ENCODE measurements at regions not wholly inside any gene's neighbourhood (a gene's known extent, or its start where the extent isn't known, plus 50 kb on each side); places are given as distances from the start of the nearest gene placed in this dataset.

GRCh38 chr2:12032975-12033374, 286.5 kb downstream of the LPIN1 start:
- no peak for FAIRE-seq

DNA sequence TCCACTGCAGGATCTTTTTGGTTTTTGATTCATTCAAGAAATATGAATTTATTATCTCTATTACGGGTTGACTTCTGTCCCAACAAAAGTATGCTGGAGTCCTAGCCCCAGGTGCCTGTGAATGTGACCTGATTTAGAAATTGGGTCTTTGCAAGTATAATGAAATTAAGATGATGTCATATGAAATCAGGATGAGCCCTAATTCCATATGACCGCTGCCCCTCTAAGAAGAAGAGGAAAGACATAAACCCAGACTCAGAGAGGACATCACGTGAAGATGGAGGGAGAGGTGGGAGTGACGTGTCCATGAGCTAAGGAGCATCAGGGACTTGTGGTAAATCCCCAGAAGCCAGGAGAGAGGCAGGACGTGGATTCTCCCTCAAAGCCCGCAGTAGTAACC, 287.1 kb downstream of the LPIN1 start:
- FAIRE-seq = no peak

GRCh38 chr2:12034382-12034781, 287.9 kb downstream of the LPIN1 start:
- FAIRE-seq = no peak

DNA sequence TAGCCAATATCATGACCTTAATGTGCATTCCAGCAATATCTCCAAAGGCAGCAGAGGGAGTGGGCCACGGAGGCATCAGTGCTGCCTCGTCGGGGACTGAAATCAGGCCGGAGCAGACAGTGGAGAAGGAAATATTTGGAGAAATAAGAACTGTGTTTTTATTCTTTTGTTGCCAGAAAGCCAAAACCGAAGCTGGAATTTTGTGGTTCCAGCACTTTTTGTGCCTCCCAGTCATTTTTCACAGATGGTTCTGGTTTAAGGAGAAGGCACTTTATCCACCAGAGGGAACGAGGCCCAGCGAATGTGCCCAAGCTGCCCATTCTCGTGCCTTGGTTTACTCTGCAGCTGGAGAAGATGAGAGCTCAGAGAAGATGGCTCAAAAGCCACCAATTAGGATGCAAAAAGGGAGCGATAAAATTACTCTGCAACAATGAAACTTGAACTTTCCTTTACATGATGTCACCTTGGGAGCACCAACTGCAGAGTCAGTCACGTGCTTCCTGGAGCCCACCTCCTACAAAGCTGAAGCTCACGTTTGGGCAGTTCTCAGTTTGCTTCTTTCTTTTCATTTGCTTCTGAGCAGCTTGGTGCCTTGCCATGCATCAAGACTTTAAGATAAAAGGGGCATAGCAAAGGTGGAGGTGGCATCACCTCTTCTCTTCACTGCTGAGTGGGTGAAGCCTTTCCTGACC, 288.7 kb downstream of the LPIN1 start:
- no peak for FAIRE-seq

DNA sequence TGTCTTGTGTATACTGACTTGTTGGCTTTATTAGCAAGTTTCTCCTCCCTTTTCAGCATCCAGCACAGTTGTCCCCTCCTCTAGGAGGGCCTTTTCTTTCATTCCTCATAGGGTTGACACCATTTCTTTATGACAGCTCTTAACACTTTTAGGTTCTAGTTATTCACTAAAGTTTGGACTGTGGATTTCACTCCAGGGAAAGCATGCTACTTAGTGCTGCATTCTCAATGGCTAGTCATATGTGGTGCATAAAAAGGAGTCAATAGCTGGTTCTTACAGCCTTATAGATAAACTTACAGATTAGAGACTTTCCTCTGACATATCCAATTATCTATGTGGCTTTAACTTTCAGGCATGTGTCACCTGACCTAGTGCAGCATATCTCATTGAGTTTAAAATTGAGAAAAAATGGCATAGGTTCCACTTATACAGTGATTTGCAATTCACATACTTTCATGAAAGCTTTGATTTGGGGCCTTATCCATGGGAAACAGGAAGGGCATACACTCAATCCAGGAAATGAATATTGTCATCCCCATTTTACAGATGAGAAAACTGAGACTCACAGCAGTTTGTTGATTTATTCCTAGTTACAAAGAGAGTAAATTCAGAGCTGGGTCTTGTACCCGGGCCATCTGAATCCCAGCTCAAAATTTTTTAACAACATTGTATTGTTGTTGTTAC, 289.7 kb downstream of the LPIN1 start:
- FAIRE-seq = no peak

GRCh38 chr2:12036640-12036983, 290.2 kb downstream of the LPIN1 start:
- no peak for FAIRE-seq

DNA sequence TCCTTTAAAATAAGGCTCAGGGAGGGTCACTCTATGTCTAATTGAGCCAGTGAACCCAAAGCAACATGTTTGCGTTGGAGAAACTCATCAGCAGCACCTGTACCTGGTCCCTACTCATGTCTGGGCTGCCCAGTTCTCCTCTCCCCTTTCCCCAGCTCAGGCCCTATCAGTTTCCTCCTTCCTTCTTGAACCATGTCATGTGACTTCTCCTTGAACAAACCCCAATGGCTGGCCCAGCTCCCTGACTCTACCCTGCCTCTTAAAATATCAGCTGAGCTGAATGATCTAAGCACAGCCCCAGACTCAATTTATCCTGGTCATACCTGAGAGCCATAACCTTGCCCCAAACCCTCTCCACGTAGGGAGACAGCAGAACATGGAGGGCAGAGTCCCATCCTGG, 290.9 kb downstream of the LPIN1 start:
- no peak for FAIRE-seq

- FAIRE-seq = no peak
Measured at GRCh38 chr2:12041236-12041635, 294.8 kb downstream of the LPIN1 start.

- no peak for FAIRE-seq
Measured at GRCh38 chr2:12043131-12043530, 296.7 kb downstream of the LPIN1 start.

DNA sequence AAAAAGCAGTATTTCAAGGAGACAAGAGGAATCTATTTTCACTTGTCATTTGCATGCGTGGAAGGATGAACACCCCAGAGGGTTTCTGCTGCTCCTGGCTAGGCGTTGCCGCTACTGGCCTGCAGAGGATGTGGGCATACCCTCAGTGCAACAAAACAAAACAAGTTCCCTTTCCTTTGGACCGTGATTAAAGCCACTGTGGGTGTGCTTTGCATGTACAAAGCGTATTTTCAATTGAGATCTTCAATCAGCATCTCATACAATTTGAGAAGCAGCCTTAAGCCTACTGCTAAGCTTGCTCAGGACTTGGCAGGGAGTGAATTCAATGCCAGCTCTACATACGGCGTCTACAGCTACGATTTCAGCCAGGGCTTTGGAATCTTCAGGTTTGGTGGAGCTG, 298.4 kb downstream of the LPIN1 start:
- no peak for FAIRE-seq

DNA sequence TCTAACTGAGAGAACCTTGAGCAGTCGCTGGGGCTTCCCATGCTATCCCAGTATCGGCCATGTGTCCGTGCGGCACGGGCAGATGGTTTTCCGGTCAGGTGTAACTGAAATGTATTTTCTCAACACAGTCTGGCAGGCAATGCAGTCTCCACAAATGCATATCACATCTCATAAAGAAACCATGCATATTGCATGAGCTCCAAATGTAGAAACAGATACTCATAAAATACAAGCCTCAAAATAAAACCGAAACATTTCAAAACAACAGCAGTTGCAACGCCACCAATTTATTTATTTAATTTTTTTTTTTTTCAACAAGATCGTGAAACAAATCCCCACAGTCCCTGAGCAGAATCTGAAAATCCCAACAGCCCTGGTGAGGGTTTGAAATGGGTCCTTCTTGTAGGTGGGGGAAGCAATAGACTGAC, 299.4 kb downstream of the LPIN1 start:
- no peak for FAIRE-seq

GRCh38 chr2:12046641-12047040, 300.2 kb downstream of the LPIN1 start:
- FAIRE-seq = no peak

- FAIRE-seq = no peak
Measured at GRCh38 chr2:12047761-12048160, 301.3 kb downstream of the LPIN1 start.

DNA sequence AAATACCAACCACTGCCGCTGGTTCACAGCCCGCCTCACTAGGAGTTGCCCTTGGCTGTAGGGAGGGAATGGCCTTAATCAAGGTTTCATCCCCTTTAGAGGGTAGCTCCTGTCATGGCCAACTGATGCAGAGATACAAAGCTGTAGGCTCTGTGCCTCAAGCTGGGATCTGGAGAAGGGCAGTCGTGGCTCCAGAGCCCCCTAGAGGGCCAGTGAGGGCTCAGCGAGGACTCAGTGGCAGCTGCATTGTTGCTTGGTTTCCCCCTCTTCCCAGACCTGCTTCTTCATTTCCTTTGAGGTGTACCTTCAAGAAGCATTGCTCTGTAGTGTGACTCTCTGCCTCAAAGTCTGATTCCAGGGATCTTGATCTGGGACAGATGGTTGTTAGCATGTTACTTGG, 302.1 kb downstream of the LPIN1 start:
- no peak for FAIRE-seq

GRCh38 chr2:12050396-12050795, 304.0 kb downstream of the LPIN1 start:
- no peak for FAIRE-seq

GRCh38 chr2:12051831-12052230, 305.4 kb downstream of the LPIN1 start:
- no peak for FAIRE-seq

GRCh38 chr2:12052796-12053195, 306.4 kb downstream of the LPIN1 start:
- no peak for FAIRE-seq

GRCh38 chr2:12054956-12055618, 308.7 kb downstream of the LPIN1 start:
- no peak for FAIRE-seq

- FAIRE-seq = no peak
Measured at GRCh38 chr2:12057436-12058166, 311.2 kb downstream of the LPIN1 start.

GRCh38 chr2:12059616-12060441, 313.4 kb downstream of the LPIN1 start:
- no peak for FAIRE-seq

DNA sequence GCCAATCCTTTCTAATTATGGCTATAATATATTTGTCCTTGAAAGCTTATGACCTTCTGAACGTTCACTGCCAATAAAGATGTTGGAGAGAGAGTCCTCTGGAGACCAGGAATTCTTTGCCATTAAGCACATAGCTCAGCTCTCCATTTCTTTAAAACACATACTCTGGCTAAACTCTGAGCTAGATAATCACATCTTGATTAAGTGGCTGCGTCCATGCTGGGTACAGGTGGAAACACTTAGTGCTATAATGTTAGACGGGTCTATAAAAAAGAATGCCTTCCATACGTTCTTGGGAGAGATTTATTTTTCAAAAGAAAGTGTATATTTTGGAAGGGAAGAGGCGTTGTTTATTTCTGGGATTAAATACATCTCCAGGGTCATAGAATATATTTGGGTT, 314.5 kb downstream of the LPIN1 start:
- FAIRE-seq = no peak

GRCh38 chr2:12061286-12062052, 315.0 kb downstream of the LPIN1 start:
- no peak for FAIRE-seq
